ENCODE measurements at regions not wholly inside any gene's neighbourhood (a gene's known extent, or its start where the extent isn't known, plus 50 kb on each side); places are given as distances from the start of the nearest gene placed in this dataset.

DNA sequence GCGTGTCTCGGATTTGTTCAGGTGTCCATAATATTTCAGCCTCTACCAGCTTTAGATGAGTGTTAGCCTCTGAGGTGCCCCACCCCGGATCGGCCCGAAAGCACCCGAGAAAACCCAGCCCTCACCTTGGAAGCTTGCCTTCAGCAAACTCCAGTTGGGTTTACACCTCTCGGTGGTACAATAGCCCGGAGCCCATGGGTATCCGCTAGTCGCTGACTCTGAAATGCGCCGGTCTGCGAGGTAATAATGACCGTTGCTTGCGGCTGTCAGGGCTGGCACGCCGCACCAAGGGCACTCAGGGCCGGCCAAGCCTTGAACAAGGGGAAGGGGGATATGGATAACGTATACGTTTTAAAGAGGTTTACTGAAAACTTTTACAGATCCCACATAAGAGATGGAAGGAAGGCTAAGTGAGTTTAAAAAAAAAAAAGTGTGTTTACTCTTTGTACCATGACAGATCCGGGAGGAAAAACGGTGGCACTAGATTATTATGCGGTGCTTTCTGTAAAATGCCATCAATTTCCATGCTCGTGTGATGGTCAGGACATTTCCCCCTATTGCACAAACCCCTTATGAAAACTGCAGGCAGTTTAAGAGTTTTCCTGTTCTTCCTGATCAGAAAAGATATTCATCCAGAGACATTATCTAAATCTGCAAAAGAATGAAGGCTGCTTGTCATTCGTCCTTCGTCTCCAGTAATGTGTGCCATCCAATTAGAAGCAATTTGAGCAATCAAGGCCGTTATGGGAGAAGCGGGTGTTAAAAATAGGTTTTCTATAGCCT, 124.2 kb downstream of the TMEM161B start:
- no peak for DNase-seq

DNA sequence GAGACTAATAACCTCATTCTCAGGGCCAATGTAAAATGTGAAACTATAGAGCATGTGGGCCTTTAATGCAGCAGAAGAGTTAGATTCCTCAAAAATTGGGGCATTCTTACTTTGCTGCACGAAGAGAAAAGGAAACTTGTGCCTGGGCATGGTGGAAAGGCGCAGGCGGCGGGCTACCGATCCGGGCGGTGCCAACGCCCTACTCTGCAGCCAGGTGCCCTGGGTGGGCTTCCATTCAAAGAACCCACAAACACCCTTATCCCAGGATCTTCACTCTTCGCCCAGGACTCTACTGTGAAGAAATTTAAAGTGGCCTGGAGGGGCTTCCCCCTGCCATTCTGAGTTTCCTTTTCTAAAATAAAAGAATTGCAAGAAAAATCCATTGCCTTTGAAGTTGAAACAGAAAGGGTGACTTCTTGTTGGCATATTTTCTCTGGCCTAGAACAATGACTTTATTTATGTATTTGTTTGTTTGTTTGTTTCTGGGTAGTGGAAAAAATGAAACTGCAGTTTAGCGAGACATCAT, 124.9 kb downstream of the TMEM161B start:
- no peak for DNase-seq

DNA sequence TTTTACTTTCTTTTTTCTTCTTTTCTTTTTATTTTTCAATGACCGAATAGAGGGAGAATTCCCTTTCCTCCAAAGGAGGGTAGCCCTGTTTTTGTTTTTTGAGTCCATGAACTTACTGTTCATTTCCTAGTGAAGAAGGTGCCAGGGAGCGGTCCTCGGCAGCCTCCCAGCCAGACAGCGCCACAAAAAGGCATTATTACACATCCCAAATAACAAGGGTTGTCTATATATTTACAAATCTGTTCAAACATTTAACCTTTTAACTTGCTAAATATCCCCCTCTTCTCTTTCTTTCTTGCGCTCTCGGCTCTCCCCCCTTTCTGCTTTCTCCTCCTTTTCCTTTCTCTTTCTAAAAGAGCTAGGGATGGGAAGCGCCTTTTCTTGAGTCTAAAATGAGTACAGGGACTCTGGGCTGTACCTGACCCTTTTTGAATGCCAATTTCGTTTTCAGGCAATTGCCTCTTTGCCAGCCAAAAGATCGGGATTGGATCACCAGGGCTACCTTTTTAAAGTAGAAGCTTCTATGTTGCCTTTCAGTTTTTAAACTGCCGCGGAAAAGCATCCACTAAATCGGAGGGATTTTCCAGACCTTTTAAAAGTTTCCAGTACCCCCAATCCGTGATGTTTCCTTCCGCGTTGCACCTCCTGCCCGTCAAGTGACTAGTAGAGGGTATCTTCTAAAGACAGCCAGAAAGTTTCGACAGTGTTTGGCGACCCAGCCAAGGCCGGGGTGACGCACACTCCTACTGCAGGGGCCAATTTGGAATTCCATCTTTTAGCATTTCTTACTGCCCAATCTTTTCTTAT, 125.6 kb downstream of the TMEM161B start:
- no peak for DNase-seq

DNA sequence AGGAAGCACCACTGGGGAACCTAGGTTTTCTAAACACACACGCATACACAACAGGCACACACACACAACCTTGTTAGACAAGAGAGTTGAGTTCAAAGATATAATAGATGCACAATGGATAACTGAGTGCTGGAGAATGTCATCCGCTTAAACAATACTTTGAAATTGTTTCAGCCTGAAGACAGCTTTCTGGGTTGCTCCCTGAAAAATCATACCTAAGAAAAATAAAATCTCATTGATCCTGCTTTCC, 126.1 kb downstream of the TMEM161B start:
- no peak for DNase-seq

DNA sequence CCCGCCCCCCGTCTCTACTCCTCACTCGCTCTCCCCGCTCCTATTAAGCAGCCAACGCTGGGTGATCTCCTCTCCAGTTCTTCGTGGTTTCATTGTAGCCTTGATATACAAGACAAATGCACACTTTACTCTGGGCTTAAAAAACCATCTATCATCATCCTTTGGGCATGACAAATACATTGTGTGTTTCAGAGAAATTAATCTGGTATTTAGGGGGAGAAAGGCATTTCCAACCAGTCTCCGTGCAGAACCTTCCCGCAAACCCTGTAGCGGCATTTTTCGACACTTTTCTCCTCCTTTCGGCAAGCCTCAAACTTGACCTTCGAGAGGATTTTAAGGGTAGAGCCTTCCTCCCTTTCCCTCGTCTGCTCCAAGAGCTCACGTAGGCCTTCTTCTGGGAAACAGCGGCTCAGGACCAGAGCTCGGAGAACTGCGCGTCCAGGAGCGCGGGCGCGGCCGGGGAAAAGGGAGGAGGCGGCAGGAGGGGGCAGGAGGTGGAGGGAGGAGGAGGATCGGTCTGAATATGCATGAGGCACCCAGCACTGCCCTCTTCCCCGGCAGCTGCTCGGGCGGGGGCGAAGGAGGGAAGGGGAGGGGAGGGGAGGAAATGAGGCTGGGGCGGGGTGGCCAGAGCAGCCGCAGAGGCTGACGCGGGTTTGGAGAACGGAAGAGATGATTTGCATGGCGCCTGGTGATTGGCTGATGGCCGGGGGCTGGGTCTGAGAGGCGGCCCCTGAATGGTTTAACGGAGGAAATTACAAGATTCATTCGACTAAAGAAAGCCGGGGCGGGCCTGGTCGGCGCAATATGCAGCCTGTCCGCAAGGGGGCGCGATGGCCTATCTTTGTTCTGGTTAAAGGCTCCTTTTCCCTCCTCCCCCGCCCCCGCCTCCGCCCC, 127.5 kb downstream of the TMEM161B start:
- DNase-seq = peak; percentile 43 to 97 (median 72)

DNA sequence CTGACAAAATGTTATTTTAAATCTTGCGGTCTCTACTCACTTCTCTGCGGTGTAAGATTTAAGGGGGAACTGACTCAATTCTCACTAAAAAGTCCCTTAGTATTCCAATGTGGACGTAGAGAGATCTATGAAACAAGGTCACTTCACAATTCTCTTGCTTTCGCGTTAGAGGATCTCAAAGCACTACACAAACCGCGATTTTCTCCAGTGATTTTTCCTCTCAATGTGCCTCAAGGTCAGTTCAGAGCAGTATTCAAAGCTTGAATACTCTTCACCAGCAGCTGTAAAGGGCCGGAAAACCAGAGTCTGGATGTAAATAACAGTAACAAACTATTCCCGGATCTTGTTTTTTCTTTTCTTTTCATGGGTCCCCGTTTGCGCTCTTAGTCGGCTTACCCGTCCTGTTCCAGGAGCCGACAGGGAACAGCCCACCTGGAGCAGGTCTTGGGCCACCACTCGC, 128.2 kb downstream of the TMEM161B start:
- DNase-seq = no peak

DNA sequence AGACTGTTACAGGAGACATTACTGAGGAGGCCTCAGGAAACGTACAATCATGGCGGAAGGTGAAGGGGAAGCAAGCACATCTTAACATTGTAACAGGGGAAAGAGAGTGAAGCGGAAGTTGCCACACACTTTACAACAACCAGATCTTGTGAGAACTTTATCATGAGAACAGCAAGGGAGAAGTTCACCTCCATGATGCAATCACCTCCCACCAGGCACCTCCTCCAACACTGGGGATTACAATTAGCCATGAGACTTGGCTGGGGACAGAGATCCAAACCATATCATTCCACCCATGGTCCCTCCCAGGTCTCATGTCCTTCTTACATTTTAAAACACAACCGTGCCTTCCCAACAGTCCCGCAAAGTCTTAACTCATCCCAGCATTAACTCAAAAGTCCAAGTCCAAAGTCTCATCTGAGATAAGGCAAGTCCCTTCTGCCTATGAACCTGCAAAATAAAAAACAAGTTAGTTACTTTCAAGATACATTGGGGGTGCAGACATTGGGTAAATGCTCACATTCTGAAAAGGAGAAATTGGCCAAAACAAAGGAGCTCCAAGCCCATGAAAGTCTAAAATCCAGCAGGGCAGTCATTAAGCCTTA, 138.3 kb downstream of the TMEM161B start:
- no peak for DNase-seq

DNA sequence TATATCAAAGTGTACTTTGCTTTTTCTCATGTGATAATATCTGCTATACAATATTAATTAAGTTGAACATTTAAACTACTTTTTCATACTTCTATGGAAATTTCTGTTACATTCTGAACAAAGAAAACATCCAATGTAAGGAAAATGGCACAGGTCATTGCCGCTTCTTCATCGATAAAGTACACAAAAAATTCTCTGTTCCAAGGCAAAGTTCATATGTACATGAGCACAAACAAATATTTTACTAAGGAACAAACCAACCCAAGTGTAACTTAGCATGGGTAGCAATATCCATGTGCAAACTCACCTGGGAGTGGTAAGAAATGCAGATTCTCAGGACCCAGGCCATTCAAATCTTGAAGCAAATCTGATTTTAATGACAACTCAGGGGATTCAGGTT, 139.8 kb downstream of the TMEM161B start:
- DNase-seq = no peak

DNA sequence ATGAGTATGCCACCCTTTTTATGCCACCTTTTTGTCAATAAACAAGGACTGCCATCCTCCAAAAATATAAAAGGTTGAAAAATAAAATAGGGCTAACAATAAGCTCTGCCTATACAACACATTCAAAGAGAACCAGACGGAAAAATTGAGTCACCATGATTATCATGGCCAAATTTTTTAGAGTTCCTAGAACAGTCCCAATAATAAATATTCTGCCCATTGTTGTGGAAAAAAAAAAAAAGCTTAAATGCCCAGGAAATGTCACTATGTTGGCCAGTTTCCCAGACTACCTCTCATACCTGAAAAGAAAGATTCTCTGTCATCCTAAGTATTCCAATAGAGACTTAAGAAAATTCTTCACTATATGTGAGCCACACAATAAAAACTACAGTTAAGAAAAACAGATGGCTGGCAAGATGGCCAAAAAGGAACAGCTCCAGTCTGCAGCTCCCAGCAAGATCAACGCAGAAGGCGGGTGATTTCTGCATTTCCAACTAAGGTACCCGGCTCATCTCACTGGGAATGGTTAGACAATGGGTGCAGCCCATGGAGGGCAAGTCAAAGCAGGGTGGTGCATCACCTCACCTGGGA, 149.0 kb downstream of the TMEM161B start:
- no peak for DNase-seq

DNA sequence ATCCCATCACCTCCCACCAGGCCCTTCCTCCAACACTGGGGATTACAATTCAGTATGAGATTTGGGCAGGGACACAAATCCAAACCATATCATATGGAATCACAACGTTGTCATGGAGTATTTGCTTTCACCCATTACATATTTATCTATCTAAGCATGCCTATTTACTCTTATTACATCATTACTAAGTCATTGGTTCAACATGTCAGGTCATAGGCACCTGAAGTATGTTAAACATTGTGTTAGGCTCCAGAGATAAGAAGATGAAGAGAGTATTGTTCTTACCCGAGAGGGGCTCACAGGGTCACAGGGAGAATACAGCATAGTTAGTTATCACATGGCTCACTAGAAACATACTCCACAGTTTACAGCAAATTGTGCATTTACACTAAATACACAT, 150.5 kb downstream of the TMEM161B start:
- no peak for DNase-seq

DNA sequence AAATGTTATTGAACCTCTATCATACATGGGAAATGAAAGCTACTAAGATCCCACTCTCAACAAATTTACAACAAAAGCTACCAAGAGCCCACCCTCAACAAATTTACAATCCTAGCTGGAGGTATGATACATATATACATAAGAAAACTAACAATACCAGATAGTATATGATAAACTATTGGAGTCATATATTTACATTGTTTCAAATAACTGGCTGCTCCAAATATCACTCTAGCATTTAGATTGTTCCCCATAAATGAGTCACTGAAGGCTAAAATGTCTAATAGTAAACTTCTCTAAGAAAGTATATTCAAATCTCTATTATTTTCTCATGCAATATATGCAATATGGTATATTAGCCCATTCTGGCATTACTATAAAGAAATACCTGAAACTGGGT, 151.1 kb downstream of the TMEM161B start:
- DNase-seq = no peak

DNA sequence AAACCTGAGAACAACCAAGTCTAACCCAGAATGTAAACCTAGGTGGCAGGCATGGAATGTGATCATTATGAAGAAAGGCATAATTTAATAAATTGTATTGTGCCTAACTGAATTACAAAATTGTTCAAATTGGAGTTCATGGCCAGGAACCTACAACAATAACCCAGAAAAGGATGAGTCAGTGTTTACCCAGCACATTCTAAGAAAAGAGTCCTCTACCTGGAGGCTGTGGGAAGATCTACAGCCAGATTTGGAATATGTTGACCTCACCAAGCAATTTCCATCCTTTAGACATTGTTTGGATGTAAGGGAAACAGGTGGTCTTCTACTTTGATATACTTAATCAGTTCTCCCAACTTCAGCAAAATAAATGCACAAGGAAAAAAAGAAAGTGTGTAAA, 152.2 kb downstream of the TMEM161B start:
- no peak for DNase-seq

DNA sequence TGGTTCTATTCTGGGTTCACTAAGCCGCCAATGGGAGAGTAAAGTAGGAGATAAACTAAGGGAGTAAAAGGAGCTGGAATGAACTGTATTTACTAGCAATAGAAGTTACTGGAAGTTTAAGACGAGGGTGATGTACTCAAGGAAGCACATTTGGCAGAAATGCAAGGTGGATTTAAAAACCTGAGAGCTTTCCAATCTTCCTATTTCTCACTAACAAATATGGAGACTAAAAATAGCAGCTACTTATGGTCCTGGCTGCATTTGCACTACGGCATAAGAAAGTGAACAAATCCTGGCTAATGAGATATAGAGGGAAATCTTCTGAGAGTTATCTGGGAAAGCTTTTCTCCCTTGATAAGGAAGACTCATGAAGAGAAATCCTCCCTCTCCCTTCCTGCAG, 153.4 kb downstream of the TMEM161B start:
- no peak for DNase-seq

DNA sequence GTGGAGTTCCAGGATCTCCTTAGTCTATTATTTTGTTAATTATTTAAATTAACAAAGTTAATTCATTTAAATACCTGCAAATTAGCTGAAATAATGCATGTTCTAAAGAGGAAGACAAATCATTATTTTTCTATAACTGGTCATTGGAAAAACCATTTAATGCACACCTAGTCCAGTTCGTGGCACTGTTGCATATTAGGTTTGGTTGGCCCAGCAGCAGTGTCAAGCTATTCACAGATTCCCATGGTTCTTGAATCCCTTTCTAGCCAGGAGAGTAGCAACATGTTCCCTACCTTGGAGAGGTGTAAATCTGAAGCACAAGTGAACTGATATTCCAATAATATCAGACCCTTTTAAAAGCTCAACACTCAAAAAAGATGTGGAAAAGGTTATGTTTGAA, 155.2 kb downstream of the TMEM161B start:
- DNase-seq = no peak

DNA sequence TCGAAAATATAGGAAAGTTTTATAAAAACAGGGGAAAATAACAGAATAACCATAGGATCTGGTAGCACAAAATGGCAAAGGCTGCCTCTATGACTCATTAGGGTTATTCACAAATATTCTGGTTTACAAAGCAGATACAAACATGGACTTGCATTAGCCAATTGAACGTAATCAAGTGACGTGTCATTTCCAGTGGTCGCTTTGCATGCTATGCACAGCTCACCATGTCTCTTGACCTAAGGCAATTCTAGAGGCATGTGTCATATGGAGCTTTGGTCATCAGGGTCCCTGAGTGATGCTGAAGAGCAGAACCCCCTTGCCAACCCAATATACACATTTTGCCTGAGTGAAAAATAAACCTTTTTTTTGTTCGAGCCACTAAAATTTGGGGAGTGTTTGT, 158.8 kb downstream of the TMEM161B start:
- DNase-seq = no peak

DNA sequence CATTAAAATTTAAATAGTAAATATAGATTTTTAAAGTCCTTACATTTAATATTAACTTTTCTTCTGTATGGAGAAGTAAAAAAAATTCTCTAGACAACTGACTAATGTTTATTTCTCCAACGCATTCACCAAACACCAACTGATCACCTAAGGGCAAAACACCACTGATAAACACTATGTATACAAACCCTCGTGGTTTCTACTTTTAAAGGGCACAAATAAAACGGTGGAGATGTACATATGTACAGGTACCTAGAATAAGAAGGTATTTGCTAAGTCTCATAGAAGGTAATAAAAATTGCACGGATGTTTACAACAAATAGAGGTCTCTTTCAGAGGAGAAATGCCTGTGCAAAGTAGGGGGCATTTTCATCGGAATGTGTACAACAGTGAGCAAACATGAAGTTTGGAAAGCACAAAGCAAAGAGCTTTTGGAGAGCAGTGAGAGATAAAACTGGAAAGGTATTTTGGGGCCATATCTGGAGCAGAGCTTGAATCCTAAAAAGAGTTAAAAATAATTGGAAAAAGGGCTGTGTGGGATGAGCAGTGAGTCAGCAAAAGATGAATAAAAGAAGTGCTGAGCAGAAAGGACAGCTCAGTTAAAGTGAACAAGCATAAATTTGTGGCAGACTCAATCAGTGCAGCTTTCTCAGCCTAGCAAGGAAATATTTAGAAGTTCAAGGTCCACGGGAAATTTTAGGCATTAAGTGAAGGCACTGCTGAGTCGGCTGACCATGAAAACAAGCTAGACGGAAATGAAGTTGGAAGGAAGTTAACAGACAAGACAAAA, 160.0 kb downstream of the TMEM161B start:
- no peak for DNase-seq

DNA sequence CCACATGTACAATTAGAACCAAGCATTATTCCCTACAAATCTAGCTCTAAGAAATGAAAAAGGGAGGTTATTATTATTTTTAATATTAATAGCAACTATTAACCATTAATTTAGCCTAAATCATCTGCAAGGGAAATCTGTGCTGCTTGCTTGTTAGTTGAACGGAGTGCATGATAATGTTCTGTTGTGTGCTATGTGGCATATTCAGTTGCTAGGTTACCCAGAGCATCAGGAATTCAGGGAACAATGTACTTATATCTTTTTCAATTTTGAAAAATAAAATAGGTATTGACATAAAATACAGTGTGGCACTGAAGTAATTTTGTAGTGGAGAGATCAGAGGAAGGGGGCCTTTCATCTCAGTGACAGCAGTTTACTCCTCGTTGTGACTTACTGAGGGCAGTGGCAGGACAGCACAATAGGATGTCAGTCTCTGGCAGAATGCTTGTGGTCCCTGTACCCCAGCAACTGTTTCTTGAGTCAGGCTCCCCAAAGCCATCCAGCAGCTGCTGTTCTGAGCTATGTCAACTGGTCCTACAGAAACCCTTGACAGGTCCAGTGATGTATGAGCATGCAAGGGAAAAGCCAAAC, 173.6 kb downstream of the TMEM161B start:
- no peak for DNase-seq

DNA sequence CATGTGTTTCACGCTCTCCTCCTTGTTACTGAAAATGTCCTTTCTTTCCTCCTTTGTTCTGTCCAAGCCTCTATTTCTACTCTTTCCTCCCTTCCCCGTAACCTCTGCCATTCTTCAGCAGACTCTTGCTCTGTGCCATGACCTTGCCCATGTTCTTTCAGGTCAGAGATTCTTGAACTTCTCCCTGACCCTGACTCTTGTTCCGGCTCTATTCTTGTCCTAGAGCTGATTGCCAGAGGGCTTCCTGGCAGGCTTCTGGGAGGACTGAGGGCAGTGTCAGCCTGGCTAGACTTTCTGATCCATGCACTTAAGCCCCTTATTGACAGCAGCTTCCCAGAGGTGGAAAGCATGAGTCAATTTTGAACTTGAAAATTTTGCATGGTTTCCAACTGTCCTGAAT, 174.2 kb downstream of the TMEM161B start:
- no peak for DNase-seq

DNA sequence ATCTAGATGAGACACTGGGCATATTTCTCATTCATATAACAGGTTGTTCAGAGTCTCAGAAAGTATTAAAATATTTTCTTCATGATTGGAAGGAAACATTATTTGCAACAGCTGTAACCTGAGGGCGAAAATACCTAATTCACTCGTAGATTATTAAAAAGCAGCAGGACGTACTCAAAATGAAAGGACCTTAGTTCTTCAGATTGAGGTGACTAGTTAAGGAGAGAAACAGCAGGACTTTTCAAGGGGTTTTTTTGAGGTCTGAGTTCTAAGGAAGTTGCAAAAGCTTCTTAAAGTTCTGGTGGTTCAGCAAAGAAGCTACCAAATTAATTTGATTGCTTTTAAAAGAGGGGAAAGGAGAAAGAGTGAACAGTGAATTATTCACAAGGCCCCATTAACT, 174.9 kb downstream of the TMEM161B start:
- DNase-seq = no peak

DNA sequence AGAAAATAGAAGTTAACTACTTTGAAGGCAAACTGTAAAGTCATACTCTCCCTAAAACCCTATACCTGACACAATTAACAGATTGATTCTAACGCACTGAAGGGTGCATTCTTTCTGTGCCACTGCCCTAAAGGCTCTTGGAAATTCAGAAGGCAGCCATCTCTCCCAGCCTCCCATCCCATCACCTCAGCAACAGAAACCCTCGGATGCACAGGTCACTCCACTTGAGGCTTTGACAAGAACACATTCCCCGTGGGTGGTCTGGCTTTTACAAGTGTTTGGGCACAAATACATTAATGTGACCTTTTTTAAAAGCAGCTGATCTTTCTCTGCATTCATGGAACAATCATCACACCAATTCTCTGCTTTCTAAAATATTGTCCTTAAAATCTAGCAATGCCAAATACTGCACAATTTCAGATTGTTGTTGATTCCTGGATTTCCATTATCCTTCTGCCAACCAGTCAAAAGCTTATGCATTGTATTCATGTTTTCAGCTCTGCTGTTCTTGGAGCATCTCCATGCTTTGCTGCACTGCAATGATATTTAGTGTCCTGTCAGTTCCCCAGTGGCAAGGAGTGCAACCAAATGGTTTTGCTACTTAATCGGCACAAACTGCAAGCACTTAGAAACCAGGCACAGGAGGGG, 175.6 kb downstream of the TMEM161B start:
- DNase-seq = no peak

DNA sequence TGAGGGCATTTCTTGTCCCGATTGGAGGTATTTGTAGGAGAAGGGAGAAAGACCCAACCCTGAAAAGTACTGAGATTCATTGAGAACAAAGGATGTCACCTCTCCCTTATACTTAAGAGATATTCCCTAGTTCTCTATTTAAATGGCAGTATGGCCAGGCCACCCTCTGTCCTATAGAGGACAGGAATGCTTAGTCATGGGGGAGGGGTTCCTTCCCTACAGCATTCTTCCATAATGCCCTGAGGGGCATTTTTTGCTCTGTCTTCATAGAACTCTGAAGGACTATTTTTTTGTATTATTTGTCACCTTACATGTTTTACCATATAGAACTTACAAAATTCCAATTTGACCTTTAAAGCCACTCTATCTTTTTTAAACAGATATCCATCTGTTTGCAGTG, 176.3 kb downstream of the TMEM161B start:
- no peak for DNase-seq
